Gastrocnemius medialis (tissue), 4 donors: ENCODE measurements at regions not wholly inside any gene's neighbourhood (a gene's known extent, or its start where the extent isn't known, plus 50 kb on each side); places are given as distances from the start of the nearest gene placed in this dataset.

Source experiments
- ATAC-seq, 2 donors: fragments of 150-250 bp; one replicate each; pipeline ENCODE4 v1.9.1; 2016
- DNase-seq, 2 donors: peaks; one replicate each; pipeline ENCODE4 v3.0.0-alpha.2; 2019
- H3K27ac ChIP-seq, 4 donors: fragments of 200-600 bp; sonication (generic); 1 replicate in 1 of 4; 2 replicates in 3 of 4; pipeline ENCODE4 v1.5.1; 2016 to 2018; ENCODE audit warnings: mild to moderate bottlenecking in 2 of 4, moderate library complexity in 1 of 4
- H3K27me3 ChIP-seq, 3 donors: fragments of 200-600 bp; sonication (generic) in 2 of 3; 1 replicate in 1 of 3; 2 replicates in 2 of 3; pipeline versions ENCODE4 v1.5.1 to v1.6.0; 2016 to 2019; ENCODE audit warnings: mild to moderate bottlenecking in 1 of 3, moderate library complexity in 1 of 3
- H3K36me3 ChIP-seq, 2 donors: fragments of 200-600 bp; sonication (generic) in 1 of 2; one replicate each; pipeline ENCODE4 v1.5.1; 2017 to 2018
- H3K4me1 ChIP-seq, 2 donors: fragments of 200-600 bp; sonication (generic) in 1 of 2; one replicate each; pipeline ENCODE4 v1.5.1; 2016 to 2017; ENCODE audit warnings: mild to moderate bottlenecking in 2 of 2
- H3K4me3 ChIP-seq, 4 donors: fragments of 200-600 bp; sonication (generic) in 3 of 4; 1 replicate in 1 of 4; 2 replicates in 3 of 4; pipeline ENCODE4 v1.5.1; 2016 to 2019; ENCODE audit warnings: mild to moderate bottlenecking in 2 of 4
- H3K9me3 ChIP-seq, 3 donors: fragments of 200-600 bp; sonication (generic) in 2 of 3; 1 replicate in 1 of 3; 2 replicates in 2 of 3; pipeline ENCODE4 v1.5.1; 2016 to 2019
- POLR2A ChIP-seq, 2 donors: fragments of 450-650 bp; IDR thresholded peaks; one replicate each; pipeline ENCODE4 v1.6.1; 2017; ENCODE audit warnings: antibody characterized with exemption in 2 of 2, mild to moderate bottlenecking in 2 of 2, moderate library complexity in 2 of 2
- in situ Hi-C, 4 donors: fragments of 200-750 bp; cut with MboI; loops; one replicate each; pipeline versions ENCODE4 v1.15.0 to v1.8.0; 2017; ENCODE audit warnings: low sequenced_read_pairs in 4 of 4
- intact Hi-C: fragments of 100-400 bp; cut with DNase I; formaldehyde crosslinking; loops from one replicate; pipeline ENCODE4 v1.15.1; 2023; ENCODE audit warnings: low total_unique reads
- TF ChIP-seq, protein P1 (sequence below), 5 experiments: fragments of 450-650 bp in 3 of 5; fragments of 200-600 bp in 2 of 5; sonication (generic) in 2 of 5; IDR thresholded peaks in 4 of 5; conservative IDR thresholded peaks in 1 of 5; 1 replicate in 4 of 5; 2 replicates in 1 of 5; pipeline ENCODE4 v1.5.1; 2016 to 2019; ENCODE audit warnings: antibody characterized with exemption in 5 of 5, mild to moderate bottlenecking in 3 of 5, moderate library complexity in 3 of 5

DNA sequence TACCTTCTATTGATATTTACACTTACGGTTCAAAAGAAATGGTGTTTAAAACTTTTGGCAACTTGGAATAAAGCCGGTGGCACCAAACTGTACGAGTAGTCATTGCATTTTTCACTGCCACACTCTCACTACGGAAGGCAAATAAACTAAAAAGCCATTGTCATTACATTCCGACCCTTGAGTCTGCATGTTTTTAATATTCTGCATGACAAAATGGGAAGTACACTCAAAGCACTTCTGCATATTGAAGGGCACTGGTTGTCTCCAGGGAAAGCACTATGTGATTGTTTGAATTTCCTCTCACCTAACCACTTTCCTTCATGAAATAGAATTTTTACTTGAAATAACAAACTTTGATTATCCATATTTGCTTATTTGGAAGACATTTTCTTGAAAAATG, 426.3 kb downstream of the CETN3 start:
- H3K4me3 ChIP-seq = no peak overlapping the region
- in situ Hi-C loops = no loop called here
- peaks cover 8 to 14% of the 10 kb centered on the region in 2 donors for H3K4me1 ChIP-seq
- H3K9me3 ChIP-seq = no peaks in the 10 kb centered on the region
- ATAC-seq = no peak
- TF ChIP-seq POLR2A (IDR thresholded peaks at IDR 0.05) = no peak
- intact Hi-C loops = no loop called here
- no peak for DNase-seq
- no peaks in the 10 kb centered on the region for H3K27me3 ChIP-seq
- H3K36me3 ChIP-seq = no peaks in the 10 kb centered on the region
- H3K27ac ChIP-seq = no peak overlapping the region

DNA sequence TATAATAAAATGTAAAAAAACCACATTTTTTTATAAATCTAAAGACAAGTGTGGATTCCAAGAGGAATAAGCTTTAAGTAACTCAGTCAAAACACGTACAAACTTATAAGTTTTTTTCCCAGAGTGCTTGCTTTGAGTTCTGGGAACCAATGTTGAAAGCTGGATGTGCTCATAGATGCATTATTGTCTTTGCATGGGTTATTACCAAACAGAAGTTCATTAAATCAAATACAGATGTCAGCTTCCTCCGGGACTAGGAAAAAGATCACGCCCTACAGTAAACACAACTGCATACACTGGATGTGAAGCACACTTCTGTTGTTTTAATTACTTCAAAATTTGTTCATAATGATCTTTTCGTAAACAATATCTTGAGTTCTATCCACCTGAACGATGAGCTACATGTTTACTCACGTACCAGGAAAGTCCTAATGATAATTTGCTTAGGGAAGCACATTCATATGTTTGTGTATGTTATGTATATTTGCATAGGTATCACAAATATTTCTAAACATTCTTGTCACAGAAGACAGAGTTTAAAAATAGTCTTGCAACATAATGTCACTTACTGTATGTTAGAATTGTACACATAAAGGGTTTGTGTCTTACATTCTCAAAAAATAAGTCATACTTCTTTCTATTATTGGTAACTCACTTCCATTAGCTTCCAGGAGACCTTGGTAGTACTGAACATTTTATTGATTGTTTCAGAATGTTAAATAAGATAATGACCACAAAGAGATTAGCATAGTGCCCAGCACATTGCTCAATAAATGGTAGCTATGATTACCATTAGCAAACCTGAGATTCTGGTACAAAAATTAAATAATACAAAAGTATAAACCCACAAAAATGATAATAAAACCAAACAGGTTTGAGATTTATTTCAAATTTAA, 427.4 kb downstream of the CETN3 start:
- DNase-seq (no peak), ATAC-seq (no peak)
- H3K4me1 ChIP-seq = peaks cover 8 to 9% of the 10 kb centered on the region in 2 donors
- TF ChIP-seq, protein P1, sequence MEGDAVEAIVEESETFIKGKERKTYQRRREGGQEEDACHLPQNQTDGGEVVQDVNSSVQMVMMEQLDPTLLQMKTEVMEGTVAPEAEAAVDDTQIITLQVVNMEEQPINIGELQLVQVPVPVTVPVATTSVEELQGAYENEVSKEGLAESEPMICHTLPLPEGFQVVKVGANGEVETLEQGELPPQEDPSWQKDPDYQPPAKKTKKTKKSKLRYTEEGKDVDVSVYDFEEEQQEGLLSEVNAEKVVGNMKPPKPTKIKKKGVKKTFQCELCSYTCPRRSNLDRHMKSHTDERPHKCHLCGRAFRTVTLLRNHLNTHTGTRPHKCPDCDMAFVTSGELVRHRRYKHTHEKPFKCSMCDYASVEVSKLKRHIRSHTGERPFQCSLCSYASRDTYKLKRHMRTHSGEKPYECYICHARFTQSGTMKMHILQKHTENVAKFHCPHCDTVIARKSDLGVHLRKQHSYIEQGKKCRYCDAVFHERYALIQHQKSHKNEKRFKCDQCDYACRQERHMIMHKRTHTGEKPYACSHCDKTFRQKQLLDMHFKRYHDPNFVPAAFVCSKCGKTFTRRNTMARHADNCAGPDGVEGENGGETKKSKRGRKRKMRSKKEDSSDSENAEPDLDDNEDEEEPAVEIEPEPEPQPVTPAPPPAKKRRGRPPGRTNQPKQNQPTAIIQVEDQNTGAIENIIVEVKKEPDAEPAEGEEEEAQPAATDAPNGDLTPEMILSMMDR (IDR thresholded peaks at IDR 0.05 in 4 of 5, conservative IDR thresholded peaks at IDR 0.05 in 1 of 5) = no peak
- TF ChIP-seq POLR2A (IDR thresholded peaks at IDR 0.05) = no peak
- no peaks in the 10 kb centered on the region for H3K27me3 ChIP-seq
- no peak overlapping the region for H3K4me3 ChIP-seq
- in situ Hi-C loops (no loop called here), intact Hi-C loops (no loop called here)
- H3K9me3 ChIP-seq = no peaks in the 10 kb centered on the region
- no peaks in the 10 kb centered on the region for H3K36me3 ChIP-seq
- H3K27ac ChIP-seq = no peak overlapping the region

DNA sequence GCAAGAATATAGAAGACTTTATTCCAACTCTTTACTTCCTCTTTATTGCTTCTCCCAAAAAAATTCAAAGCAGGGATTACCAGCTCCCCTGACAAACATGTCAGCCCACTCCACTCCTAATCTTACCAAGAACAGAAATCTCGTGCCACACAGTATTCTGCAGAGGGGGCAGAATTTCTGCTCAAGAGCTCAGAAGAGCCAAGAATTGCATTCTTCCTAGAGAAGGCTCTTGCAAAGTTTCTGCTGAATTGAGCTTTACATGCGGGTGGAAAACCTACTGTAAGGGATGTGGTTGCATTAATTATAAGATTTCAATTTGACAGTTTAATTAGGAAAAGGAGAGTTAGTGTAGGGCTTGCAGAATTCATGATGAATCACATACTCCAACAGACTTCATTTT, 428.5 kb downstream of the CETN3 start:
- no peak overlapping the region for H3K4me3 ChIP-seq
- ATAC-seq (no peak), DNase-seq (no peak)
- no peaks in the 10 kb centered on the region for H3K9me3 ChIP-seq
- H3K27me3 ChIP-seq = no peaks in the 10 kb centered on the region
- H3K27ac ChIP-seq = no peak overlapping the region
- H3K4me1 ChIP-seq = peaks cover 8 to 9% of the 10 kb centered on the region in 2 donors
- TF ChIP-seq POLR2A (IDR thresholded peaks at IDR 0.05) = no peak
- TF ChIP-seq, protein P1 (IDR thresholded peaks at IDR 0.05 in 4 of 5, conservative IDR thresholded peaks at IDR 0.05 in 1 of 5) = no peak
- no peaks in the 10 kb centered on the region for H3K36me3 ChIP-seq
- intact Hi-C loops = no loop called here
- in situ Hi-C loops = no loop called here

DNA sequence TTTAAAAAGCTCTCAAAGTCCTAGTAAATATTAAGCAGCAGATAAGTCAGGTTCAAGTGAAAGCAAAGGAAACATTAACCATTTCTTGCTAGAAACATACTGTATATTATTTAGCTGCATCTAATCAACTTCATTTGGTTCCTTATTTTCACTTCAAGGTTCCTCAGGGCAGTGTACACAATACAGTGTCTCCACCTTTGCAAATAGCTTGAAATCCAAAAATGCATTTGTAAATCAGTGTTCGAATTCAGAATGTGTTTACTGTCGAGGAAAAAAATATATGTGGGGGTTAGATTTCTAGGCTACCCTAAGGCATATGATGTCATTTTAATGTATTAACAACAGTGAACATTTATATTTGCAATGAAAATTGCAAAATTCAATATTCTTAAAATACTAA, 436.0 kb downstream of the CETN3 start:
- Histone ChIP-seq H3K27ac (no peak overlapping the region), H3K27me3 (no peaks in the 10 kb centered on the region), H3K4me3 (no peak overlapping the region), H3K4me1 (peaks cover 0 to 4% of the 10 kb centered on the region in 2 donors), H3K36me3 (no peaks in the 10 kb centered on the region), H3K9me3 (no peaks in the 10 kb centered on the region)
- ATAC-seq (no peak), DNase-seq (no peak)
- in situ Hi-C loops = no loop called here
- TF ChIP-seq POLR2A (IDR thresholded peaks at IDR 0.05) = no peak
- TF ChIP-seq, protein P1 (IDR thresholded peaks at IDR 0.05 in 4 of 5, conservative IDR thresholded peaks at IDR 0.05 in 1 of 5) = no peak
- intact Hi-C loops = no loop called here

DNA sequence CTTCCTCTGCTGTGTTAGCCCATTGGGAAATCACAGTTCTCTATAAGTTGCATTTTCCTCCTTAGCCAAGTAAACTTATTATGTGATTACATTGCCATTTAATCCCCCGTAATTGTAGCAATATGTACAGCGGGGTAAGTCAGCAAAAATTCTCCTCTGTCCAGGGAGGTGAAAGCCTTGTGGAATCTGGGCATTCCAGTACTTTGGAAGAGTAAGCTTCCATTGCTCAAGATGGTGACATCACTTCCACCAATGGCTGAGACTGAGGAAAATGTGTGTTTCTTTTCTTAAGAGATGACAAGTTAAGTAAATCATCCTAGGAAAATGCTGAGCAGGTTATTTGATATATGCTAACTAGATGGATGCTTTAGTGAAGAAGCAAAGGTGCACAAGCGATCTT, 436.7 kb downstream of the CETN3 start:
- Histone ChIP-seq H3K4me3 (no peak overlapping the region), H3K27me3 (no peaks in the 10 kb centered on the region), H3K4me1 (peaks cover 0 to 4% of the 10 kb centered on the region in 2 donors), H3K27ac (no peak overlapping the region), H3K36me3 (no peaks in the 10 kb centered on the region), H3K9me3 (no peaks in the 10 kb centered on the region)
- in situ Hi-C loops (no loop called here), intact Hi-C loops (no loop called here)
- DNase-seq (no peak), ATAC-seq (no peak)
- no peak for TF ChIP-seq POLR2A (IDR thresholded peaks at IDR 0.05)
- TF ChIP-seq, protein P1 (IDR thresholded peaks at IDR 0.05 in 4 of 5, conservative IDR thresholded peaks at IDR 0.05 in 1 of 5) = no peak
